A549 (cell line): ENCODE measurements at regions not wholly inside any gene's neighbourhood (a gene's known extent, or its start where the extent isn't known, plus 50 kb on each side); places are given as distances from the start of the nearest gene placed in this dataset.

Source experiments
- ATAC-seq, 2 experiments: fragments of 200-7000 bp in 1 of 2; fragments of >200 bp in 1 of 2; cut with Nextera tagmentation in 1 of 2; cut with Tn5 transposase in 1 of 2; 3 replicates each; pipeline versions ENCODE4 v1.8.0 to v1.9.1; 2018 to 2020; ENCODE audit warnings: mild to moderate bottlenecking in 1 of 2, moderate library complexity in 1 of 2
- CTCF ChIA-PET: fragments of 300-600 bp; sonication (Branson Sonifier 250); formaldehyde crosslinking; extraction: SDS; loops from one replicate; lab custom pipeline; 2021; ENCODE audit warnings: antibody characterized with exemption, inconsistent platforms; lab: Yijun Ruan, JAX
- POLR2A ChIA-PET: fragments of 350-600 bp; formaldehyde crosslinking; extraction: SDS; loops from one replicate; lab custom pipeline; 2021; ENCODE audit warnings: antibody characterized with exemption, inconsistent platforms; lab: Yijun Ruan, JAX
- DNase-seq, 2 experiments: peaks; one replicate each; pipeline versions ENCODE4 v3.0.0 to v3.0.0-alpha.2; 2011 to 2016; ENCODE audit warnings: low read depth in 1 of 2, low spot score in 1 of 2
- FAIRE-seq: peaks from 2 replicates; lab custom pipeline; 2011; peaks lifted over from hg19 to GRCh38; lab: Jason Lieb, UNC
- H3K27ac ChIP-seq, 2 experiments: fragments of >200 bp; sonication (Bioruptor Twin); formaldehyde crosslinking; 3 replicates each; pipeline ENCODE4 v1.5.1; 2016 to 2017
- H3K4me1 ChIP-seq: fragments of >200 bp; sonication (Bioruptor Twin); formaldehyde crosslinking; 3 replicates; pipeline ENCODE4 v1.6.1; 2016
- H3K4me2 ChIP-seq: fragments of >200 bp; sonication (Bioruptor Twin); formaldehyde crosslinking; 3 replicates; pipeline ENCODE4 v1.6.1; 2016
- H3K4me3 ChIP-seq: fragments of >200 bp; sonication (Bioruptor Twin); formaldehyde crosslinking; 3 replicates; pipeline ENCODE4 v1.5.1; 2016
- H3K9me3 ChIP-seq: fragments of >200 bp; sonication (Bioruptor Twin); formaldehyde crosslinking; 3 replicates; pipeline ENCODE4 v1.6.1; 2016
- ATOH8 ChIP-seq: fragments of 250-450 bp; sonication (Bioruptor Pico); IDR thresholded peaks from 2 replicates; pipeline ENCODE4 v1.5.0; 2020; ENCODE audit warnings: low read depth, mild to moderate bottlenecking, moderate library complexity
- CBX2 ChIP-seq: fragments of 200-600 bp; sonication (generic); IDR thresholded peaks from 2 replicates; pipeline ENCODE4 v1.6.1; 2016; ENCODE audit warnings: low read depth, mild to moderate bottlenecking, borderline replicate concordance
- ELK1 ChIP-seq: fragments of 150-350 bp; IDR thresholded peaks from 2 replicates; pipeline ENCODE4 v1.6.1; 2014; ENCODE audit warnings: low read depth, mild to moderate bottlenecking, low read length
- EP300 ChIP-seq, 2 experiments: fragments of >200 bp; sonication (Bioruptor Twin); formaldehyde crosslinking; IDR thresholded peaks; 2 replicates in 1 of 2; 3 replicates in 1 of 2; pipeline ENCODE4 v1.6.1; 2016 to 2017
- FOXS1 ChIP-seq: fragments of 250-450 bp; sonication (Bioruptor Pico); IDR thresholded peaks from 2 replicates; pipeline ENCODE4 v1.5.0; 2020; ENCODE audit warnings: mild to moderate bottlenecking, moderate library complexity
- GATA3 ChIP-seq: IDR thresholded peaks from 2 replicates; pipeline ENCODE4 v1.6.1; 2012; ENCODE audit warnings: borderline replicate concordance
- HEYL ChIP-seq: fragments of 250-450 bp; sonication (Bioruptor Pico); IDR thresholded peaks from 2 replicates; pipeline ENCODE4 v1.8.0; 2021; ENCODE audit warnings: mild to moderate bottlenecking, moderate library complexity
- HMGXB4 ChIP-seq: fragments of 250-450 bp; sonication (Bioruptor Pico); IDR thresholded peaks from 2 replicates; pipeline ENCODE4 v1.5.0; 2021; ENCODE audit warnings: mild to moderate bottlenecking, moderate library complexity, borderline replicate concordance
- HOXB13 ChIP-seq: fragments of 250-450 bp; sonication (Bioruptor Pico); IDR thresholded peaks from 2 replicates; pipeline ENCODE4 v1.5.0; 2020; ENCODE audit warnings: low read depth, mild to moderate bottlenecking, moderate library complexity
- JUNB ChIP-seq: fragments of >200 bp; sonication (Bioruptor Twin); formaldehyde crosslinking; IDR thresholded peaks from 2 replicates; pipeline ENCODE4 v1.6.1; 2016
- NFE2L2 ChIP-seq: fragments of 150-350 bp; conservative IDR thresholded peaks from 2 replicates; pipeline ENCODE4 v1.6.1; 2014; ENCODE audit warnings: low read length
- NPAS2 ChIP-seq: fragments of 250-450 bp; sonication (Bioruptor Pico); IDR thresholded peaks from 2 replicates; pipeline ENCODE4 v1.8.0; 2022; ENCODE audit warnings: mild to moderate bottlenecking, moderate library complexity, borderline replicate concordance
- PHF8 ChIP-seq: fragments of 200-600 bp; sonication (generic); IDR thresholded peaks from 2 replicates; pipeline ENCODE4 v1.6.1; 2016; ENCODE audit warnings: low read depth, mild to moderate bottlenecking, antibody characterized with exemption, moderate library complexity, borderline replicate concordance
- POLR2A ChIP-seq: IDR thresholded peaks from 2 replicates; pipeline ENCODE4 v1.6.1; 2012; ENCODE audit warnings: mild to moderate bottlenecking, low read length
- RAD21 ChIP-seq, 2 experiments: fragments of >200 bp in 1 of 2; sonication (Bioruptor Twin) in 1 of 2; formaldehyde crosslinking in 1 of 2; IDR thresholded peaks in 1 of 2; conservative IDR thresholded peaks in 1 of 2; 2 replicates in 1 of 2; 3 replicates in 1 of 2; pipeline ENCODE4 v1.6.1; 2012 to 2018; ENCODE audit warnings: inconsistent platforms in 1 of 2
- TFCP2L1 ChIP-seq: fragments of 250-450 bp; sonication (Bioruptor Pico); IDR thresholded peaks from 2 replicates; pipeline ENCODE4 v1.5.0; 2021; ENCODE audit warnings: mild to moderate bottlenecking
- ZC3H11A ChIP-seq: fragments of 450-650 bp; IDR thresholded peaks from 2 replicates; pipeline ENCODE4 v1.6.1; 2014; ENCODE audit warnings: antibody characterized with exemption, mild to moderate bottlenecking
- ZSCAN20 ChIP-seq: fragments of 250-450 bp; sonication (Bioruptor Pico); IDR thresholded peaks from 2 replicates; pipeline ENCODE4 v1.8.0; 2022; ENCODE audit warnings: mild to moderate bottlenecking, moderate library complexity
- WGBS: methylation state at CpG from one replicate; pipeline ENCODE4 v1.1.6; 2017; ENCODE audit errors: missing lambda C conversion rate; 5-methylcytosine and 5-hydroxymethylcytosine counted together

- ATAC-seq (no peak), FAIRE-seq (no peak), DNase-seq (no peak)
- WGBS: 49% methylated on average over 2 of the region's 2 CpGs
- H3K27ac ChIP-seq: no peak overlapping the region
- H3K4me2 ChIP-seq: no peak overlapping the region
- CTCF ChIA-PET: interaction anchor here (1.8 kb wide), 1 partner anchor 10 kb away, joined by 7 read pairs; no protein-coding TSS in a partner anchor
- no peaks in the 10 kb centered on the region for H3K9me3 ChIP-seq
- POLR2A ChIA-PET: no interaction called here
- H3K4me1 ChIP-seq: no peaks in the 10 kb centered on the region
- H3K4me3 ChIP-seq: no peak overlapping the region
- TF ChIP-seq GATA3 (no peak), ZC3H11A (no peak), TFCP2L1 (no peak), HEYL (CRISPR knock-in tag) (no peak), POLR2A (no peak)
Measured at GRCh38 chr5:106086352-106086751, 1584.4 kb downstream of the EFNA5 start.

- no peak for DNase-seq
- ATAC-seq: no peak
- ChIA-PET CTCF (interaction anchor here (1.8 kb wide), 1 partner anchor 10 kb away, joined by 7 read pairs; no protein-coding TSS in a partner anchor), POLR2A (no interaction called here)
- Histone ChIP-seq H3K4me2 (no peak overlapping the region), H3K27ac (no peak overlapping the region), H3K4me1 (no peaks in the 10 kb centered on the region), H3K4me3 (no peak overlapping the region), H3K9me3 (no peaks in the 10 kb centered on the region)
- TF ChIP-seq NFE2L2 (no peak), JUNB (no peak), ZSCAN20 (no peak), ATOH8 (CRISPR knock-in tag) (no peak), ZC3H11A (no peak), PHF8 (no peak), ELK1 (no peak), NPAS2 (CRISPR knock-in tag) (no peak), EP300 (IDR thresholded peaks at IDR 0.05) (no peak), HOXB13 (CRISPR knock-in tag) (no peak)
- WGBS: 42% methylated on average over 2 of the region's 2 CpGs
- no peak for FAIRE-seq
Measured at GRCh38 chr5:106085556-106085955, 1585.2 kb downstream of the EFNA5 start.

- Histone ChIP-seq H3K9me3 (no peaks in the 10 kb centered on the region), H3K4me2 (no peak overlapping the region), H3K27ac (no peak overlapping the region), H3K4me3 (no peak overlapping the region), H3K4me1 (no peaks in the 10 kb centered on the region)
- WGBS: 0% methylated on average over 1 of the region's 1 CpG
- ChIA-PET CTCF (interaction anchor here (1.8 kb wide), 1 partner anchor 11 kb away, joined by 7 read pairs; no protein-coding TSS in a partner anchor), POLR2A (no interaction called here)
- no peak for FAIRE-seq
- TF ChIP-seq CBX2 (no peak), FOXS1 (CRISPR knock-in tag) (no peak), HMGXB4 (CRISPR knock-in tag) (no peak), RAD21 (conservative IDR thresholded peaks at IDR 0.05 in 1 of 2, IDR thresholded peaks at IDR 0.05 in 1 of 2) (no peak)
- DNase-seq: no peak
- no peak for ATAC-seq
Measured at GRCh38 chr5:106085136-106085535, 1585.6 kb downstream of the EFNA5 start.
